ENCODE measurements at regions not wholly inside any gene's neighbourhood (a gene's known extent, or its start where the extent isn't known, plus 50 kb on each side); places are given as distances from the start of the nearest gene placed in this dataset.

- Histone ChIP-seq H3K27me3 (ENCODE audit: insufficient read depth, low read length) (no peaks in the 10 kb centered on the region), H3K79me2 (ENCODE audit: insufficient read depth, low read length) (no peaks in the 10 kb centered on the region), H3K4me3 (ENCODE audit: insufficient read depth, low read length) (no peak overlapping the region), H3K9me3 (ENCODE audit: low read depth, low read length) (no peaks in the 10 kb centered on the region), H2AFZ (ENCODE audit: low read length) (no peak overlapping the region), H3K4me2 (ENCODE audit: insufficient read depth, low read length) (no peak overlapping the region), H3K27ac (ENCODE audit: low read depth, low read length) (no peak overlapping the region), H3K36me3 (ENCODE audit: insufficient read depth, low read length) (no peaks in the 10 kb centered on the region), H4K20me1 (ENCODE audit: insufficient read depth, low read length) (no peaks in the 10 kb centered on the region), H3K4me1 (ENCODE audit: insufficient read depth, low read length) (no peaks in the 10 kb centered on the region)
- TF ChIP-seq CTCF (IDR thresholded peaks at IDR 0.05; ENCODE audit: extremely low read depth, low read depth, low read length): no peak
- DNase-seq (ENCODE audit: insufficient read length, low spot score, missing footprints): no peak
Observed at GRCh38 chr10:106399112-106399511, 765.4 kb downstream of the SORCS1 start.

- no peak for DNase-seq (ENCODE audit: insufficient read length, low spot score, missing footprints)
- Histone ChIP-seq H4K20me1 (ENCODE audit: insufficient read depth, low read length) (no peaks in the 10 kb centered on the region), H3K36me3 (ENCODE audit: insufficient read depth, low read length) (no peaks in the 10 kb centered on the region), H3K4me2 (ENCODE audit: insufficient read depth, low read length) (no peak overlapping the region), H3K27ac (ENCODE audit: low read depth, low read length) (no peak overlapping the region), H2AFZ (ENCODE audit: low read length) (no peak overlapping the region), H3K79me2 (ENCODE audit: insufficient read depth, low read length) (no peaks in the 10 kb centered on the region), H3K4me3 (ENCODE audit: insufficient read depth, low read length) (no peak overlapping the region), H3K9me3 (ENCODE audit: low read depth, low read length) (no peaks in the 10 kb centered on the region), H3K4me1 (ENCODE audit: insufficient read depth, low read length) (no peaks in the 10 kb centered on the region), H3K27me3 (ENCODE audit: insufficient read depth, low read length) (no peaks in the 10 kb centered on the region)
- TF ChIP-seq CTCF (IDR thresholded peaks at IDR 0.05; ENCODE audit: extremely low read depth, low read depth, low read length): no peak
Observed at GRCh38 chr10:106396192-106396591, 768.3 kb downstream of the SORCS1 start.

GRCh38 chr10:106395041-106395749 is 769.3 kb downstream of the SORCS1 start:
- no peak overlapping the region for H3K27ac ChIP-seq (ENCODE audit: low read depth, low read length)
- no peak overlapping the region for H3K4me2 ChIP-seq (ENCODE audit: insufficient read depth, low read length)
- no peaks in the 10 kb centered on the region for H4K20me1 ChIP-seq (ENCODE audit: insufficient read depth, low read length)
- H3K4me3 ChIP-seq (ENCODE audit: insufficient read depth, low read length): no peak overlapping the region
- no peak overlapping the region for H2AFZ ChIP-seq (ENCODE audit: low read length)
- H3K79me2 ChIP-seq (ENCODE audit: insufficient read depth, low read length): no peaks in the 10 kb centered on the region
- TF ChIP-seq CTCF (IDR thresholded peaks at IDR 0.05; ENCODE audit: extremely low read depth, low read depth, low read length): no peak
- no peaks in the 10 kb centered on the region for H3K4me1 ChIP-seq (ENCODE audit: insufficient read depth, low read length)
- DNase-seq (ENCODE audit: insufficient read length, low spot score, missing footprints): no peak
- no peaks in the 10 kb centered on the region for H3K9me3 ChIP-seq (ENCODE audit: low read depth, low read length)
- no peaks in the 10 kb centered on the region for H3K36me3 ChIP-seq (ENCODE audit: insufficient read depth, low read length)
- no peaks in the 10 kb centered on the region for H3K27me3 ChIP-seq (ENCODE audit: insufficient read depth, low read length)

GRCh38 chr10:106392778-106393177 is 771.7 kb downstream of the SORCS1 start:
- Histone ChIP-seq H3K4me3 (ENCODE audit: insufficient read depth, low read length) (no peak overlapping the region), H3K4me1 (ENCODE audit: insufficient read depth, low read length) (no peaks in the 10 kb centered on the region), H3K79me2 (ENCODE audit: insufficient read depth, low read length) (no peaks in the 10 kb centered on the region), H3K9me3 (ENCODE audit: low read depth, low read length) (no peaks in the 10 kb centered on the region), H3K4me2 (ENCODE audit: insufficient read depth, low read length) (no peak overlapping the region), H2AFZ (ENCODE audit: low read length) (no peak overlapping the region), H3K36me3 (ENCODE audit: insufficient read depth, low read length) (no peaks in the 10 kb centered on the region), H3K27me3 (ENCODE audit: insufficient read depth, low read length) (no peaks in the 10 kb centered on the region), H3K27ac (ENCODE audit: low read depth, low read length) (no peak overlapping the region), H4K20me1 (ENCODE audit: insufficient read depth, low read length) (no peaks in the 10 kb centered on the region)
- DNase-seq (ENCODE audit: insufficient read length, low spot score, missing footprints): no peak
- TF ChIP-seq CTCF (IDR thresholded peaks at IDR 0.05; ENCODE audit: extremely low read depth, low read depth, low read length): no peak
